HEK293 (cell line): ENCODE measurements at regions not wholly inside any gene's neighbourhood (a gene's known extent, or its start where the extent isn't known, plus 50 kb on each side); places are given as distances from the start of the nearest gene placed in this dataset.

Experiments
- CTCF ChIA-PET: fragments of 350-600 bp; formaldehyde crosslinking; extraction: SDS; loops from one replicate; lab custom pipeline; 2021; ENCODE audit warnings: antibody characterized with exemption; lab: Yijun Ruan, JAX
- POLR2A ChIA-PET: fragments of 300-600 bp; formaldehyde crosslinking; extraction: SDS; loops from one replicate; lab custom pipeline; 2020; ENCODE audit warnings: antibody characterized with exemption, inconsistent platforms; lab: Yijun Ruan, JAX
- H3K27ac ChIP-seq: fragments of 200-500 bp; sonication (Bioruptor generic); 2 replicates; pipeline ENCODE4 v1.5.1; 2014; ENCODE audit warnings: low read depth, low read length, control low read depth, inconsistent platforms; ENCODE audit errors: extremely low read depth
- H3K36me3 ChIP-seq, 2 experiments: fragments of 200-500 bp in 1 of 2; sonication (Bioruptor generic) in 1 of 2; 1 replicate in 1 of 2; 2 replicates in 1 of 2; pipeline ENCODE4 v1.5.1; 2014 to 2017; ENCODE audit warnings: inconsistent platforms in 2 of 2, low read length in 2 of 2; ENCODE audit not compliant: control insufficient read depth in 2 of 2, insufficient read depth in 1 of 2
- H3K4me1 ChIP-seq: fragments of 200-500 bp; sonication (Bioruptor generic); 2 replicates; pipeline ENCODE4 v1.5.1; 2014; ENCODE audit warnings: mild to moderate bottlenecking, low read length, inconsistent platforms; ENCODE audit not compliant: control insufficient read depth, insufficient read depth
- H3K4me3 ChIP-seq: 2 replicates; pipeline ENCODE4 v1.5.1; 2011; ENCODE audit warnings: low read depth, mild to moderate bottlenecking, control low read depth, low read length, moderate library complexity
- H3K9me3 ChIP-seq: fragments of 200-500 bp; sonication (Bioruptor generic); 2 replicates; pipeline ENCODE4 v1.5.1; 2014; ENCODE audit warnings: low read depth, low read length, inconsistent platforms; ENCODE audit not compliant: control insufficient read depth, insufficient read depth
- KLF1 ChIP-seq: fragments of 450-650 bp; formaldehyde crosslinking; IDR thresholded peaks from 2 replicates; pipeline ENCODE4 v1.5.1; 2016; ENCODE audit warnings: missing biosample characterization, missing genetic modification characterization
- OVOL3 ChIP-seq: fragments of 450-650 bp; formaldehyde crosslinking; IDR thresholded peaks from 2 replicates; pipeline ENCODE4 v1.5.1; 2016; ENCODE audit warnings: missing biosample characterization, missing genetic modification characterization
- YY2 ChIP-seq: fragments of 450-650 bp; formaldehyde crosslinking; IDR thresholded peaks from 2 replicates; pipeline ENCODE4 v1.5.1; 2016; ENCODE audit warnings: missing biosample characterization, missing genetic modification characterization
- ZBTB8A ChIP-seq: fragments of 450-650 bp; formaldehyde crosslinking; IDR thresholded peaks from 2 replicates; pipeline ENCODE4 v1.5.1; 2016; ENCODE audit warnings: missing biosample characterization, missing genetic modification characterization
- ZNF112 ChIP-seq: fragments of 450-650 bp; formaldehyde crosslinking; IDR thresholded peaks from 2 replicates; pipeline ENCODE4 v1.5.0; 2017; ENCODE audit warnings: missing biosample characterization, missing genetic modification characterization
- ZNF211 ChIP-seq: fragments of 450-650 bp; formaldehyde crosslinking; IDR thresholded peaks from 2 replicates; pipeline ENCODE4 v1.5.1; 2016; ENCODE audit warnings: low read depth, missing biosample characterization, missing genetic modification characterization
- ZNF239 ChIP-seq: fragments of 450-650 bp; formaldehyde crosslinking; IDR thresholded peaks from 2 replicates; pipeline ENCODE4 v1.5.1; 2016; ENCODE audit warnings: missing biosample characterization, missing genetic modification characterization
- ZNF324 ChIP-seq: fragments of 450-650 bp; formaldehyde crosslinking; IDR thresholded peaks from 2 replicates; pipeline ENCODE4 v1.5.1; 2016; ENCODE audit warnings: missing biosample characterization, missing genetic modification characterization
- ZNF416 ChIP-seq: fragments of 450-650 bp; formaldehyde crosslinking; IDR thresholded peaks from 2 replicates; pipeline ENCODE4 v1.5.1; 2016; ENCODE audit warnings: missing biosample characterization, missing genetic modification characterization
- ZNF501 ChIP-seq: fragments of 450-650 bp; formaldehyde crosslinking; IDR thresholded peaks from 2 replicates; pipeline ENCODE4 v1.5.1; 2016; ENCODE audit warnings: missing biosample characterization, missing genetic modification characterization
- ZNF664 ChIP-seq: fragments of 450-650 bp; formaldehyde crosslinking; IDR thresholded peaks from 2 replicates; pipeline ENCODE4 v1.5.1; 2016; ENCODE audit warnings: missing biosample characterization, missing genetic modification characterization
- ZSCAN16 ChIP-seq: fragments of 450-650 bp; formaldehyde crosslinking; IDR thresholded peaks from 2 replicates; pipeline ENCODE4 v1.5.1; 2016; ENCODE audit warnings: missing biosample characterization, missing genetic modification characterization
- TF ChIP-seq, protein P1 (sequence below): fragments of 450-650 bp; formaldehyde crosslinking; IDR thresholded peaks from 2 replicates; pipeline ENCODE4 v1.5.1; 2016; ENCODE audit warnings: missing biosample characterization, missing genetic modification characterization, low read depth
- TF ChIP-seq, protein P2 (sequence below): fragments of 450-650 bp; formaldehyde crosslinking; IDR thresholded peaks from 2 replicates; pipeline ENCODE4 v1.5.1; 2016; ENCODE audit warnings: missing biosample characterization, missing genetic modification characterization
- TF ChIP-seq, protein P3 (sequence below): fragments of 450-650 bp; formaldehyde crosslinking; IDR thresholded peaks from 2 replicates; pipeline ENCODE4 v1.5.1; 2016; ENCODE audit warnings: missing biosample characterization, missing genetic modification characterization
- TF ChIP-seq, protein P4 (sequence below): fragments of 450-650 bp; formaldehyde crosslinking; IDR thresholded peaks from 2 replicates; pipeline ENCODE4 v1.5.1; 2016; ENCODE audit warnings: missing biosample characterization, missing genetic modification characterization

DNA sequence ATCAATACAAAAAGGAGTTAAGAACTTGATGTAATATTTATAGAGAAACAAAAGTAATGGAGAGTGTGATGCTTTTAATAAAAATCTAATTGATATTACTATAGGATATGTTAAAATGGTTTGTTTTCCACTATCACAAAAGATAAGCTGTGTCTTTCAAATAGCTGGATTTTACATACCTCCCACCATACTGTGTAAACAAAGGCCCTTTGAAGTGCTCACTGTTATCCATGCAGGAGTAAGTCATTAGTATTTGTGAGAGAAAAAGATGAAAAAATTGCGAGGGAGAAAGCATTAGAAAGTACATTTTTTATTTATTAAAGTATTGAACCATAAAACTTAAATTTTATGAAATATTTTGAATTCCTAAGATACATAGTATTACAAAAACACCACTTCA lies 733.0 kb downstream of the GRIK2 start:
- CTCF ChIA-PET = no interaction called here
- H3K9me3 ChIP-seq = no peaks in the 10 kb centered on the region
- no peaks in the 10 kb centered on the region for H3K36me3 ChIP-seq
- TF ChIP-seq, protein P1, sequence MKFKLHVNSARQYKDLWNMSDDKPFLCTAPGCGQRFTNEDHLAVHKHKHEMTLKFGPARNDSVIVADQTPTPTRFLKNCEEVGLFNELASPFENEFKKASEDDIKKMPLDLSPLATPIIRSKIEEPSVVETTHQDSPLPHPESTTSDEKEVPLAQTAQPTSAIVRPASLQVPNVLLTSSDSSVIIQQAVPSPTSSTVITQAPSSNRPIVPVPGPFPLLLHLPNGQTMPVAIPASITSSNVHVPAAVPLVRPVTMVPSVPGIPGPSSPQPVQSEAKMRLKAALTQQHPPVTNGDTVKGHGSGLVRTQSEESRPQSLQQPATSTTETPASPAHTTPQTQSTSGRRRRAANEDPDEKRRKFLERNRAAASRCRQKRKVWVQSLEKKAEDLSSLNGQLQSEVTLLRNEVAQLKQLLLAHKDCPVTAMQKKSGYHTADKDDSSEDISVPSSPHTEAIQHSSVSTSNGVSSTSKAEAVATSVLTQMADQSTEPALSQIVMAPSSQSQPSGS (tag by site-specific recombination) = no peak
- TF ChIP-seq ZNF501 (tag by site-specific recombination) (no peak), ZSCAN16 (no peak), ZBTB8A (tag by site-specific recombination) (no peak), ZNF112 (no peak), OVOL3 (tag by site-specific recombination) (no peak), ZNF664 (tag by site-specific recombination) (no peak), ZNF211 (tag by site-specific recombination) (no peak)
- TF ChIP-seq, all 188 proteins: peak for 0
- no peak overlapping the region for H3K27ac ChIP-seq
- no peaks in the 10 kb centered on the region for H3K4me1 ChIP-seq
- H3K4me3 ChIP-seq = no peak overlapping the region
- POLR2A ChIA-PET = no interaction called here

DNA sequence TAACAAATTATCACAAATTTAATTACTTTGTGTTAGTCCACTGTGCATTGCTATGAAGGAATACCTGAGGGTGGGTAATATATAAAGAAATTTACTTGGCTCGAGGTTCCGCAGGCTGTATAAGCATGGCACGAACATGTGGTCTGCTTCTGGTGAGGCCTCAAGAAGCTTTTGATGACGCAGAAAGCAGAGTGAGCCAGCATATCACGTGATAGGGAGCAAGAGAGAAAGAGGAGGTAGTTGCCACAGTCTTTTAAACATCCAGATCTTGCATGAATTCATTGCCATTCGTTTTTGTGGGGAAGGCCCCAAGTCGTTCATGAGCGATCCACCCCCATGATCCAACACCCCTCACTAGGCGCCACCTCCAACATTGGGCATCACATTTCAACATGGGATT lies 733.7 kb downstream of the GRIK2 start:
- Histone ChIP-seq H3K27ac (no peak overlapping the region), H3K4me1 (no peaks in the 10 kb centered on the region), H3K36me3 (no peaks in the 10 kb centered on the region), H3K4me3 (no peak overlapping the region), H3K9me3 (no peaks in the 10 kb centered on the region)
- CTCF ChIA-PET = no interaction called here
- POLR2A ChIA-PET = no interaction called here
- TF ChIP-seq, protein P2, sequence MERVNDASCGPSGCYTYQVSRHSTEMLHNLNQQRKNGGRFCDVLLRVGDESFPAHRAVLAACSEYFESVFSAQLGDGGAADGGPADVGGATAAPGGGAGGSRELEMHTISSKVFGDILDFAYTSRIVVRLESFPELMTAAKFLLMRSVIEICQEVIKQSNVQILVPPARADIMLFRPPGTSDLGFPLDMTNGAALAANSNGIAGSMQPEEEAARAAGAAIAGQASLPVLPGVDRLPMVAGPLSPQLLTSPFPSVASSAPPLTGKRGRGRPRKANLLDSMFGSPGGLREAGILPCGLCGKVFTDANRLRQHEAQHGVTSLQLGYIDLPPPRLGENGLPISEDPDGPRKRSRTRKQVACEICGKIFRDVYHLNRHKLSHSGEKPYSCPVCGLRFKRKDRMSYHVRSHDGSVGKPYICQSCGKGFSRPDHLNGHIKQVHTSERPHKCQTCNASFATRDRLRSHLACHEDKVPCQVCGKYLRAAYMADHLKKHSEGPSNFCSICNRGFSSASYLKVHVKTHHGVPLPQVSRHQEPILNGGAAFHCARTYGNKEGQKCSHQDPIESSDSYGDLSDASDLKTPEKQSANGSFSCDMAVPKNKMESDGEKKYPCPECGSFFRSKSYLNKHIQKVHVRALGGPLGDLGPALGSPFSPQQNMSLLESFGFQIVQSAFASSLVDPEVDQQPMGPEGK (tag by site-specific recombination) = no peak
- TF ChIP-seq, protein P3, sequence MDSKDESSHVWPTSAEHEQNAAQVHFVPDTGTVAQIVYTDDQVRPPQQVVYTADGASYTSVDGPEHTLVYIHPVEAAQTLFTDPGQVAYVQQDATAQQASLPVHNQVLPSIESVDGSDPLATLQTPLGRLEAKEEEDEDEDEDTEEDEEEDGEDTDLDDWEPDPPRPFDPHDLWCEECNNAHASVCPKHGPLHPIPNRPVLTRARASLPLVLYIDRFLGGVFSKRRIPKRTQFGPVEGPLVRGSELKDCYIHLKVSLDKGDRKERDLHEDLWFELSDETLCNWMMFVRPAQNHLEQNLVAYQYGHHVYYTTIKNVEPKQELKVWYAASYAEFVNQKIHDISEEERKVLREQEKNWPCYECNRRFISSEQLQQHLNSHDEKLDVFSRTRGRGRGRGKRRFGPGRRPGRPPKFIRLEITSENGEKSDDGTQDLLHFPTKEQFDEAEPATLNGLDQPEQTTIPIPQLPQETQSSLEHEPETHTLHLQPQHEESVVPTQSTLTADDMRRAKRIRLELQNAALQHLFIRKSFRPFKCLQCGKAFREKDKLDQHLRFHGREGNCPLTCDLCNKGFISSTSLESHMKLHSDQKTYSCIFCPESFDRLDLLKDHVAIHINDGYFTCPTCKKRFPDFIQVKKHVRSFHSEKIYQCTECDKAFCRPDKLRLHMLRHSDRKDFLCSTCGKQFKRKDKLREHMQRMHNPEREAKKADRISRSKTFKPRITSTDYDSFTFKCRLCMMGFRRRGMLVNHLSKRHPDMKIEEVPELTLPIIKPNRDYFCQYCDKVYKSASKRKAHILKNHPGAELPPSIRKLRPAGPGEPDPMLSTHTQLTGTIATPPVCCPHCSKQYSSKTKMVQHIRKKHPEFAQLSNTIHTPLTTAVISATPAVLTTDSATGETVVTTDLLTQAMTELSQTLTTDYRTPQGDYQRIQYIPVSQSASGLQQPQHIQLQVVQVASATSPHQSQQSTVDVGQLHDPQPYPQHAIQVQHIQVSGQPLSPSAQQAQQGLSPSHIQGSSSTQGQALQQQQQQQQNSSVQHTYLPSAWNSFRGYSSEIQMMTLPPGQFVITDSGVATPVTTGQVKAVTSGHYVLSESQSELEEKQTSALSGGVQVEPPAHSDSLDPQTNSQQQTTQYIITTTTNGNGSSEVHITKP = no peak
- TF ChIP-seq ZNF239 (no peak), ZNF324 (tag by site-specific recombination) (no peak), YY2 (tag by site-specific recombination) (no peak), ZNF416 (tag by site-specific recombination) (no peak), KLF1 (tag by site-specific recombination) (no peak)
- TF ChIP-seq, protein P4, sequence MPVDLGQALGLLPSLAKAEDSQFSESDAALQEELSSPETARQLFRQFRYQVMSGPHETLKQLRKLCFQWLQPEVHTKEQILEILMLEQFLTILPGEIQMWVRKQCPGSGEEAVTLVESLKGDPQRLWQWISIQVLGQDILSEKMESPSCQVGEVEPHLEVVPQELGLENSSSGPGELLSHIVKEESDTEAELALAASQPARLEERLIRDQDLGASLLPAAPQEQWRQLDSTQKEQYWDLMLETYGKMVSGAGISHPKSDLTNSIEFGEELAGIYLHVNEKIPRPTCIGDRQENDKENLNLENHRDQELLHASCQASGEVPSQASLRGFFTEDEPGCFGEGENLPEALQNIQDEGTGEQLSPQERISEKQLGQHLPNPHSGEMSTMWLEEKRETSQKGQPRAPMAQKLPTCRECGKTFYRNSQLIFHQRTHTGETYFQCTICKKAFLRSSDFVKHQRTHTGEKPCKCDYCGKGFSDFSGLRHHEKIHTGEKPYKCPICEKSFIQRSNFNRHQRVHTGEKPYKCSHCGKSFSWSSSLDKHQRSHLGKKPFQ = no peak
